ENCODE measurements at regions not wholly inside any gene's neighbourhood (a gene's known extent, or its start where the extent isn't known, plus 50 kb on each side); places are given as distances from the start of the nearest gene placed in this dataset.

- TF ChIP-seq CTCF (IDR thresholded peaks at IDR 0.05) (no peak), POLR2A (IDR thresholded peaks at IDR 0.05) (no peak)
These were observed 174.4 kb upstream of the APCDD1 start for GRCh38 chr18:10279905-10280644.
